ENCODE measurements at regions not wholly inside any gene's neighbourhood (a gene's known extent, or its start where the extent isn't known, plus 50 kb on each side); places are given as distances from the start of the nearest gene placed in this dataset.
"Not testable (repeated sequence)": the region's sequence is repeated elsewhere in the genome, so short reads cannot be mapped to it uniquely, and the experiment has no call there.

- not testable (repeated sequence) for TF ChIP-seq EZH2 (IDR thresholded peaks at IDR 0.05; ENCODE audit: borderline replicate concordance, low read depth, low read length, poor library complexity, severe bottlenecking); CTCF (conservative IDR thresholded peaks at IDR 0.05; ENCODE audit: low read depth, low read length)
These were observed 92.3 kb upstream of the SLC39A10 start for GRCh38 chr2:195564625-195565135.
